ENCODE measurements at regions not wholly inside any gene's neighbourhood (a gene's known extent, or its start where the extent isn't known, plus 50 kb on each side); places are given as distances from the start of the nearest gene placed in this dataset.

GRCh38 chr14:44438221-44438620 is 68.9 kb downstream of the FSCB start:
- no peak for TF ChIP-seq CTCF (IDR thresholded peaks at IDR 0.05)
- TF ChIP-seq POLR2A (IDR thresholded peaks at IDR 0.05), result no peak

Measured in lower leg skin (tissue), 3 donors.